Stimulated activated naive CD8-positive, alpha-beta T cell treated with anti-CD3 and anti-CD28 coated beads, Interleukin-15, amount 100 ng/mL, for 72 hours (primary cell): ENCODE measurements at regions not wholly inside any gene's neighbourhood (a gene's known extent, or its start where the extent isn't known, plus 50 kb on each side); places are given as distances from the start of the nearest gene placed in this dataset.

Experiments
- ATAC-seq: fragments of 150-1000 bp; cut with Tn5 transposase; 2 replicates; pipeline ENCODE4 v1.10.0; 2021; ENCODE audit warnings: mild to moderate bottlenecking, moderate library complexity
- DNase-seq, 2 donors: peaks; one replicate each; pipeline ENCODE4 v3.0.0; 2021 to 2022
- H3K27ac Mint-ChIP-seq, 2 donors: one replicate each; pipeline ENCODE4 v1.8.0; 2022; ENCODE audit warnings: mild to moderate bottlenecking in 2 of 2, mixed read lengths in 2 of 2, moderate library complexity in 2 of 2
- H3K27me3 Mint-ChIP-seq: one replicate; pipeline ENCODE4 v1.8.0; 2022; ENCODE audit warnings: mixed read lengths
- H3K4me1 Mint-ChIP-seq: one replicate; pipeline ENCODE4 v1.8.0; 2022; ENCODE audit warnings: mild to moderate bottlenecking, mixed read lengths
- H3K4me3 Mint-ChIP-seq, 2 donors: one replicate each; pipeline ENCODE4 v1.8.0; 2022; ENCODE audit warnings: mild to moderate bottlenecking in 2 of 2, mixed read lengths in 2 of 2, moderate library complexity in 1 of 2
- H3K9me3 Mint-ChIP-seq, 2 donors: one replicate each; pipeline ENCODE4 v1.8.0; 2022; ENCODE audit warnings: mixed read lengths in 2 of 2

GRCh38 chr3:95088464-95088863 lies 1025.6 kb downstream of the NSUN3 start:
- H3K27me3 Mint-ChIP-seq, result no peaks in the 10 kb centered on the region
- H3K4me1 Mint-ChIP-seq, result no peaks in the 10 kb centered on the region
- no peak for DNase-seq
- H3K4me3 Mint-ChIP-seq, result no peak overlapping the region
- ATAC-seq, result no peak
- no peak overlapping the region for H3K27ac Mint-ChIP-seq
- peaks cover 16 to 17% of the 10 kb centered on the region in 2 donors for H3K9me3 Mint-ChIP-seq

GRCh38 chr3:95097493-95097892 lies 1034.6 kb downstream of the NSUN3 start:
- ATAC-seq (no peak), DNase-seq (no peak)
- no peaks in the 10 kb centered on the region for H3K27me3 Mint-ChIP-seq
- H3K4me1 Mint-ChIP-seq, result no peaks in the 10 kb centered on the region
- H3K27ac Mint-ChIP-seq, result no peak overlapping the region
- H3K9me3 Mint-ChIP-seq, result peaks cover 2 to 5% of the 10 kb centered on the region in 2 donors
- no peak overlapping the region for H3K4me3 Mint-ChIP-seq

GRCh38 chr3:95120921-95121320 lies 1058.1 kb downstream of the NSUN3 start:
- DNase-seq (no peak), ATAC-seq (no peak)
- Mint-ChIP-seq H3K27me3 (no peaks in the 10 kb centered on the region), H3K4me1 (no peaks in the 10 kb centered on the region), H3K9me3 (peaks cover 6 to 18% of the 10 kb centered on the region in 2 donors), H3K27ac (no peak overlapping the region), H3K4me3 (no peak overlapping the region)

GRCh38 chr3:95123104-95123503 lies 1060.2 kb downstream of the NSUN3 start:
- H3K4me1 Mint-ChIP-seq, result no peaks in the 10 kb centered on the region
- no peak for DNase-seq
- H3K27me3 Mint-ChIP-seq, result no peaks in the 10 kb centered on the region
- H3K27ac Mint-ChIP-seq, result no peak overlapping the region
- no peak overlapping the region for H3K4me3 Mint-ChIP-seq
- no peak for ATAC-seq
- H3K9me3 Mint-ChIP-seq, result peaks cover 14 to 27% of the 10 kb centered on the region in 2 donors

- Mint-ChIP-seq H3K9me3 (peaks cover 5 to 7% of the 10 kb centered on the region in 2 donors), H3K27me3 (no peaks in the 10 kb centered on the region), H3K27ac (no peak overlapping the region), H3K4me3 (no peak overlapping the region), H3K4me1 (no peaks in the 10 kb centered on the region)
- ATAC-seq (no peak), DNase-seq (no peak)
Observed at GRCh38 chr3:95134693-95135413, 1072.0 kb downstream of the NSUN3 start.

- H3K9me3 Mint-ChIP-seq, result peaks cover 0 to 14% of the 10 kb centered on the region in 2 donors
- no peak overlapping the region for H3K27ac Mint-ChIP-seq
- no peak for ATAC-seq
- H3K27me3 Mint-ChIP-seq, result no peaks in the 10 kb centered on the region
- no peak overlapping the region for H3K4me3 Mint-ChIP-seq
- no peak for DNase-seq
- no peaks in the 10 kb centered on the region for H3K4me1 Mint-ChIP-seq
Observed at GRCh38 chr3:95148107-95148506, 1085.2 kb downstream of the NSUN3 start.

GRCh38 chr3:95151590-95151989 lies 1088.7 kb downstream of the NSUN3 start:
- no peak overlapping the region for H3K4me3 Mint-ChIP-seq
- H3K27ac Mint-ChIP-seq, result no peak overlapping the region
- no peaks in the 10 kb centered on the region for H3K27me3 Mint-ChIP-seq
- DNase-seq (no peak), ATAC-seq (no peak)
- peaks cover under 1 to 27% of the 10 kb centered on the region in 2 donors for H3K9me3 Mint-ChIP-seq
- no peaks in the 10 kb centered on the region for H3K4me1 Mint-ChIP-seq

- no peaks in the 10 kb centered on the region for H3K4me1 Mint-ChIP-seq
- no peak overlapping the region for H3K27ac Mint-ChIP-seq
- no peak overlapping the region for H3K4me3 Mint-ChIP-seq
- no peak for ATAC-seq
- no peaks in the 10 kb centered on the region for H3K27me3 Mint-ChIP-seq
- DNase-seq, result no peak
- H3K9me3 Mint-ChIP-seq, result peaks cover 10 to 33% of the 10 kb centered on the region in 2 donors
Observed at GRCh38 chr3:95154766-95155165, 1091.9 kb downstream of the NSUN3 start.

GRCh38 chr3:95162794-95163193 lies 1099.9 kb downstream of the NSUN3 start:
- Mint-ChIP-seq H3K27me3 (no peaks in the 10 kb centered on the region), H3K27ac (no peak overlapping the region), H3K9me3 (peaks cover 4 to 14% of the 10 kb centered on the region in 2 donors), H3K4me3 (no peak overlapping the region), H3K4me1 (no peaks in the 10 kb centered on the region)
- no peak for DNase-seq
- ATAC-seq, result no peak

- H3K27me3 Mint-ChIP-seq, result no peaks in the 10 kb centered on the region
- no peak overlapping the region for H3K27ac Mint-ChIP-seq
- DNase-seq (no peak), ATAC-seq (no peak)
- peaks cover 0 to 4% of the 10 kb centered on the region in 2 donors for H3K9me3 Mint-ChIP-seq
- no peaks in the 10 kb centered on the region for H3K4me1 Mint-ChIP-seq
- no peak overlapping the region for H3K4me3 Mint-ChIP-seq
Observed at GRCh38 chr3:95167748-95168147, 1104.9 kb downstream of the NSUN3 start.

GRCh38 chr3:95168526-95168925 lies 1105.7 kb downstream of the NSUN3 start:
- Mint-ChIP-seq H3K9me3 (peaks cover 0 to 4% of the 10 kb centered on the region in 2 donors), H3K4me1 (no peaks in the 10 kb centered on the region), H3K4me3 (no peak overlapping the region), H3K27me3 (no peaks in the 10 kb centered on the region), H3K27ac (no peak overlapping the region)
- ATAC-seq (no peak), DNase-seq (no peak)

- no peak for DNase-seq
- ATAC-seq, result no peak
- Mint-ChIP-seq H3K4me3 (no peak overlapping the region), H3K27ac (no peak overlapping the region), H3K27me3 (no peaks in the 10 kb centered on the region), H3K4me1 (no peaks in the 10 kb centered on the region), H3K9me3 (peaks cover 0 to 5% of the 10 kb centered on the region in 2 donors)
Observed at GRCh38 chr3:95172164-95172943, 1109.5 kb downstream of the NSUN3 start.

- no peak overlapping the region for H3K4me3 Mint-ChIP-seq
- H3K27ac Mint-ChIP-seq, result no peak overlapping the region
- H3K9me3 Mint-ChIP-seq, result peaks cover 5 to 7% of the 10 kb centered on the region in 2 donors
- ATAC-seq, result no peak
- H3K4me1 Mint-ChIP-seq, result no peaks in the 10 kb centered on the region
- no peaks in the 10 kb centered on the region for H3K27me3 Mint-ChIP-seq
- no peak for DNase-seq
Observed at GRCh38 chr3:95177096-95177495, 1114.2 kb downstream of the NSUN3 start.

- H3K27me3 Mint-ChIP-seq, result no peaks in the 10 kb centered on the region
- no peak overlapping the region for H3K4me3 Mint-ChIP-seq
- DNase-seq, result no peak
- H3K27ac Mint-ChIP-seq, result no peak overlapping the region
- no peaks in the 10 kb centered on the region for H3K4me1 Mint-ChIP-seq
- H3K9me3 Mint-ChIP-seq, result peaks cover 10 to 20% of the 10 kb centered on the region in 2 donors
- ATAC-seq, result no peak
Observed at GRCh38 chr3:95184038-95184437, 1121.2 kb downstream of the NSUN3 start.

GRCh38 chr3:95189348-95189747 lies 1126.5 kb downstream of the NSUN3 start:
- H3K27me3 Mint-ChIP-seq, result no peaks in the 10 kb centered on the region

GRCh38 chr3:95197661-95198060 lies 1134.8 kb downstream of the NSUN3 start:
- H3K27ac Mint-ChIP-seq, result no peak overlapping the region
- no peaks in the 10 kb centered on the region for H3K27me3 Mint-ChIP-seq
- H3K4me3 Mint-ChIP-seq, result no peak overlapping the region
- peaks cover 8 to 10% of the 10 kb centered on the region in 2 donors for H3K9me3 Mint-ChIP-seq
- ATAC-seq (no peak), DNase-seq (no peak)
- H3K4me1 Mint-ChIP-seq, result no peaks in the 10 kb centered on the region

More at GRCh38 chr3:95189348-95189747, 1126.5 kb downstream of the NSUN3 start:
- H3K4me3 Mint-ChIP-seq, result no peak overlapping the region
- no peak overlapping the region for H3K27ac Mint-ChIP-seq
- no peak for ATAC-seq
- no peaks in the 10 kb centered on the region for H3K4me1 Mint-ChIP-seq
- no peak for DNase-seq
- H3K9me3 Mint-ChIP-seq, result peaks cover 6 to 9% of the 10 kb centered on the region in 2 donors
